GM08714 (cell line): ENCODE measurements at regions not wholly inside any gene's neighbourhood (a gene's known extent, or its start where the extent isn't known, plus 50 kb on each side); places are given as distances from the start of the nearest gene placed in this dataset.

Source experiments
- H3K4me3 ChIP-seq: fragments of 200-500 bp; sonication (Bioruptor generic); 2 replicates; pipeline ENCODE4 v1.5.1; 2014; ENCODE audit warnings: mild to moderate bottlenecking, low read length, inconsistent platforms
- ZNF274 ChIP-seq: IDR thresholded peaks from 2 replicates; pipeline ENCODE4 v1.6.1; 2012; ENCODE audit warnings: mild to moderate bottlenecking, low read depth, low read length

DNA sequence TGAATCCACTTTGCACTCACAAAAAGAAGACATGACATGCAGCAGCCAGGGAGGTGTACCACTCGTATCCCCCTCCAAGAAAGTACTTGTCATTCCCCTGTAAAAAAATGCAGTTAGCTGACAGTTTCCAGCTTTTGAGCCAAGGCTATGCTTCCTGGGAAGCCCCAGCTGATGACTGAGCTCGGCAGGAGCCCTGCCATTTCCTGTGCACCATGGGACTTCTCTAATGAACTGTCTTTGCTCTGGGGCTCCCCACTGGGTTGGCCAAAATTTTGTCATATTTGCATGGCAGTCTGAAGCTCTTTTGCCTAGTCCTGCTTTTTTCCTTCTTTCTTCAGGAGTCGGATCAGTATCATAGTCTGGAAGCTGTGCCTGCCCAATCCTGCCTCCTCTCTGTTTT, 104.5 kb upstream of the MAOA start:
- H3K4me3 ChIP-seq = no peak overlapping the region
- TF ChIP-seq ZNF274 = no peak

DNA sequence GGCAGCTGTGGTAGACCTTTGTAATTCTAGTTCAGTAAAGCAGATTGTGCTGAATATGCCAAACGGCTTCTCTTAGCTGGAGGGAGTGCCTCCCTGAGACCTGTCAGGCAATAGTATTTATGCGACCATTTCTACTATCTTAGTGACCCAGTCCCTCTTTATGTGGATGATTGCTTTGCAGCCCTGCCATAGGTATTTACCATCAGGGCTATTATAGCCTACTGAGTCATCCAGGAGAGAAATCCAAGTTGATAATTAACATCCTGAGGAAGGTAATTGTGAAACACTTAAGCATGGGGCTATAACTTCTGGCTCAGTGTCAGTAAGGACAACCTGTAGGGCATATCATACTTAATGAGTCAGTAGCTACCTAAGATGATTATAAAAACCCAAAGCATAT, 103.9 kb upstream of the MAOA start:
- H3K4me3 ChIP-seq = no peak overlapping the region
- TF ChIP-seq ZNF274 = no peak

DNA sequence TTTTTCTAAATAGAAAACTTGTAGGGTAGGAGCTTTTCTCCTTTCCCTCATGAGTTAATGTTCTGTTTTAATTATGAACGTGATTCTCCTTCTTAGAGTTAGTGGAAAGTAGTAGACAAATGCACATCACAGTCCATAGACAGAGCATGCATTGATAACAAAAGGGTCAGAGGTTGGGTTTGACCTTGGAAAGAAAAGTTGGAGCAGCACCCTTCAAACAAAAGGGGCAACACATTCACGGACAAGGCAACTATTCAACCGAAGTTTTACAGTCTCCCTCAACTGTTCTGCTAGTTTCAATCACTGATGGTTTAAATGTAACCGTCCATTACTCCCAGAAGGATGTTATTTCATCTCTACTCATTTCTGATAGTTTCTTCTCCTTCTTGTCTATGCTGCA, 103.4 kb upstream of the MAOA start:
- no peak for TF ChIP-seq ZNF274
- H3K4me3 ChIP-seq = no peak overlapping the region

DNA sequence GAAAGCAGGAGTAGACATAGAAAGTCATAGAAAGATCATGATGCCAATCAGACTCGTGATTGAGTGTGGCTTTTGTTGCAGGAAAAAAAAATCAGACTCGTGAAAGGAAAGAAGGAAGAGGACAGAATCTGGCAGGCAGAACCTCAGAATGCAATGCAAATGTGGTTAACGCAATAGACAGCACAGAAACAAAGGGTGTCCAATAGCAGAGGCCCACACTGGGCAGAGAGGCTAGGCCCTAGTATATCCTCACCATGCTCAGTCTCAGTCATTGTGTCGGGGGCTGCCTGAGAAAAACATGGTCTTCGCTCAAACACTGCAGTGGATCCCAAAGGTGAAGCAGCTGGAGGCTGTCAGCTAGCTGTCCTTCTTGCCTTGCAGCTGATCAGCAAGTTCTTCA, 102.8 kb upstream of the MAOA start:
- no peak overlapping the region for H3K4me3 ChIP-seq
- TF ChIP-seq ZNF274 = no peak

DNA sequence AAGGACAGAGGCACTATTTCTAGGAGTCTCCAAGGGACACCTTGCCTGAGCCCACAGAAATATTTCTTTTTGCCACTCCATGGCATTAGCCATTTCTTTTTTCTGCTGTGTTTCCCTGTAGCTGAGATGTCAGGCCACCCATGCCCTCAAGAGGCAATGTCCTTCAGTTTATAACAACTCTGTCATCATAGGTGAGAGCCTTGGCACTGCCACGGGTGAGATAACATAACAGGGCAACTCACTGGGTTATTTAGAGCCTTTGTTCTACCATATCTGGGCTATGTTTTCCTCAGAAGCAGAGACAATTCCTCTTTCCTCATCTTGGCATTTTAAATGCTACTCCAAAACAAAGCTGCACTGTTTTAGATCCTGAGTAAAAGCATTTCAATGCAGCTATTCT, 99.9 kb upstream of the MAOA start:
- TF ChIP-seq ZNF274 = no peak

DNA sequence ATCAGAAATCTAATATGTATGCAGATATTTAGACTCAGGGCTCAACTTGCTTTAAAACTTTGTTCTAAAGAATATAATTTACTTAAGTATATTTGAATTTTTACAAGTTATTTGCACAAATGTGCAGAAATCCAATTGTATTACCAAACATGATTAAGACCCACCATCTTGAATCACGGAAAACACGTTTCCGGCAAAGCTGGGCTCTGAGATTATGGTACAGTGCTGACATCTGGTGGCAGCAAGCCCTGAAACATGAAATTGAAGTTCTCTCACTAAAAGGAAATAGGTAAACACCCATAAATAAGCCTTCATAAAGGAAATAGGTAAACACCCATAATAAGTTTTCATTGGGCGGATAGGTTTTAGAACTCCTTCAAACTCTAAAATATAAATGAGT, 98.3 kb upstream of the MAOA start:
- TF ChIP-seq ZNF274 = no peak
- H3K4me3 ChIP-seq = no peak overlapping the region

More for the DNA sequence above, 99.9 kb upstream of the MAOA start:
- H3K4me3 ChIP-seq = no peak overlapping the region

DNA sequence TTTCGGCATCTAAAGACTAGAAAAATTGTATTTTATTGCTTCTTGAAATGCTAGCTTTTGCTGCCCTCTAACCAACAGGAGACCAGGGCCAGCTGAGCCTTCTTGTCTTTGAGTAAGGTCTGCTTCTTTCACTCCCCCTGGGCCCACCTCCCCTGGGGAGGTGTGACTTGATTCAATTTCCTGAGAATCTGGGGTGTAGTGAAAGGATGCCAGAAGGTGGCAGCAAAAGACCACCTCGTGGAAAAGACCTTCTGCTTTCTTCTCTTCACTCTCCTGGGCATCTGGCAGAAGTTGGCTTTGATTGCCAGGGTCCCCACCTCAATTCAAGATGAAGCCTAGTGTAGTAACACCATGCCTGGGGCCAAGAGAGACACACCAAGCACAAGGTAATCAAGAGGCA, 96.5 kb upstream of the MAOA start:
- no peak for TF ChIP-seq ZNF274
- no peak overlapping the region for H3K4me3 ChIP-seq

DNA sequence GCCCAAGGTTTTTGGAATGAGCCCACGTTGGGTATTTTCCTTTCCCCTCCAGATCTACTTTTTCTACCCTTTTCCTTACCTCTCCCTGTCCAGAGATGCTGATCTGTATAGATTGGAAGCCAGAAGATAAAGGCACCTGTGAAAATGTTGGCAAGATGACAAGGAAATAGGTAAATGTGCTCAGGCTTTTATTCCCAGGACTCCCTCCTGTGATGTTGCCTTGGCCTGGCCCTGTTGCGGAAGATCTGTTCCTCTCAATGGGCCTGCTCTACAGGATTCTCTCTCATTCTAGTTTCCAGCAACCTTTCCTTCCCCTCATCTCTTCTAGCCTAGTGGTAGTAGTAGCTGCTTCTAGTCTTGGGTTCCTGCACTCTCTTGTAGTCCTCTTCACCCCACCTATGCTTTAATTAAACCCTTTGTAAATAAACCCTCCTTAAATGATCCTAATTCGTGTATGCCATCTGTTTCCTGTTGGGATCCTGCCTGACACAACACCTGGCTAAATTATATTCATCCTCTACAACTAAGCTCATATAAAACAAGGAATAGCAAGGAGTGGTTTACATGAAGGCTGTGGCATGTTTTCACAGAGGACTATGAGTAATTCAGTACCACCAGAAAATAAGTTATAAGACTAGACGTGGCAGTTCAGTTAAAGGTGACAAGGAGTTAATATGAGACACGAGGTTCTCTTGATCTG, 95.7 kb upstream of the MAOA start:
- H3K4me3 ChIP-seq = no peak overlapping the region
- no peak for TF ChIP-seq ZNF274

DNA sequence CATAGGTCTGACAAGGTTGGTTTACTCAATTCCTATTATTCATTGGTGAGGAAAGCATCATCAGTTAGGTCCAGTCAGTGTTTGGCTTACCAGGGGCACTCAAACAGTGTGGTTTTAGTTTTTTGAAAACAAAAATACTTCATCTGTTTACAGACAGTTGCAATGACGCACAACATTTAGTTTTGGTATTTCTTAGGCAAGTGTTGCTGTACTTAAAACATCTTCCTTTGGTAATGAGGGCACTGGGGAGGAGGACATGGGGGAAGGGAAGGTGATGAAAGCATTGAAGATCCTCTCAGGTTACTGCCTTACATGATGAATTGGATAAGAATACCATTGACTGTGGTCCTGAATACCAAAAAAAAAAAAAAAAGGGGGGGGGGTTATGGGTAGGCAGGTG, 93.7 kb upstream of the MAOA start:
- TF ChIP-seq ZNF274 = no peak
- no peak overlapping the region for H3K4me3 ChIP-seq

DNA sequence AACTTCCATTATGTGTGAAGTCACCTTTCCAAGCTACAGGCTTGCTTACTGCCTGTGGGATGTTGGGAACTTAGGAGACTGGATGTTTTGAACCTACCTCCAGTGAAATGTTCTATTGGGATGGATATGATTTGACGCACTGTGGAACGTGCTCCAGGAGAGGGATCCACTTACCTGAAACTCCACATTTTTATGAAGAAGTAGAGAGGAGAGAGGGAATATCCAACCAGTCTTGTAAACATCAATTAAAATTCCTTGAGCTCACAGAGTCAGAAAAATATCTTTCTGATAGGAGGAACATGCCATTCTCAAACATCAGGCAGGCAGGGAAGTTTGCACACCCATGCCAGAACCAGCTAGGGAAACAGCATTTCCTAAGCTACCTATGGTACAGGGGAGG, 91.1 kb upstream of the MAOA start:
- no peak overlapping the region for H3K4me3 ChIP-seq
- TF ChIP-seq ZNF274 = no peak

DNA sequence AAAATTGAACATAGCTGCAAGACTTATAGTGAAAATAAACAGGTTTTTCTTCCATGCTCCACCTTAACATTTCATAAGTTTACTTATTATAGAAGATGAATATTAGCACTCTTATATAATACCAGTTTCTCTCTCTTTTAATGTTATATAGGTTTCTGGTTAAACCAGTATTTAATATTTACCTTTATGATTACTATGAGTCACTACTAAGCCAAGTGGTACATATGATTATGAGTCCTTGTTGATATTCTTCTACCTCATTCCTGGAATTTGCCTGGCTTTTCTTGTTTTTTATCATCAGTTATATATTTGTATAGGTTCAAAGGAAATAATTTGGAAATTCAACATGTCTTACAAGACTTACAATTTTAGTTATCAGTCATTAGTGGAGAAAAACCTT, 89.9 kb upstream of the MAOA start:
- no peak overlapping the region for H3K4me3 ChIP-seq

DNA sequence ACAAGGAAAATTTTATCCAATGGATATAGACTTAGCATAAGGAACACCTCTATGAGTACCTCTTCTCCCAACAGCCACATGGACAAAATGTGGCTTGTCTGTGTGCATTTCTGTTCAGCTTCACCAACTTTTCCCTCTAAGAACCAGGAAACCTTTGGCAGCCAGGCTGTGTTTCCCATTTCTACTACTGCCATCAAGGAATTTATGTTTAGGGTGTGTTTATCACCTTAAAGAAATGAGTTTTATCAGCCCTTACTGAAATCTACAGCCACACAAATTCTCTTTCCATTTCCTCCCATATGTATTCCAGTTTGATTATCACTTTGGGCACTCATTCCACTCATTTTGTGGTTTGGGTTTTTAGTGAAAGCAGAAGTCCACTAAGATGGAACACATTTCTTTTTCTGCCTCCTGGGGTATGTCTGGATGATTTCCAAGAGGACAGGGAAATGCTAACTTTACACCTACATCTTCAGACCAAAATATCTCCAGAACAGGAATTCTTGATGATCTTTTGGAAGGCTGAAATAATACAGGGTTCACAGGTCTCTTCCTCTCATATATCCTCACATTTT, 82.6 kb upstream of the MAOA start:
- TF ChIP-seq ZNF274 = no peak
- no peak overlapping the region for H3K4me3 ChIP-seq

More for the DNA sequence above, 89.9 kb upstream of the MAOA start:
- TF ChIP-seq ZNF274 = no peak

DNA sequence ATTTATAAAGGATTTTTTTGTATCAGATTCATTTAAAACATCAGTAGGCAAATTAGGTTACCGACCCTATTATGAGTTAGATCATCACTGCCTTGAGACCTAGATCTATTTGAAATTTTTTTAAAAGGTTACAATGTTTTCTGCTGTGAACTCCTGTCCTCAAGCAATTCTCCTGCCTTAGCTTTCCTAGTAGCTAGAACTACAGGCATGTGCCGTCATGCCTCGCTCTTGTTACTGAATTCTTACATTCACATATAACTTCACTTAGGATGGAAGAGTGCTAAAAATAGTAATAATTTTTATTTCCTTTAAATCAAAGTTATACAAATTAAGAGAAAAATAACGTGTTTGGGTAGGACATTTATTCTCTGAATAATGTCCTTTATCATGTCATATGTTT, 75.5 kb upstream of the MAOA start:
- H3K4me3 ChIP-seq = no peak overlapping the region
- TF ChIP-seq ZNF274 = no peak

DNA sequence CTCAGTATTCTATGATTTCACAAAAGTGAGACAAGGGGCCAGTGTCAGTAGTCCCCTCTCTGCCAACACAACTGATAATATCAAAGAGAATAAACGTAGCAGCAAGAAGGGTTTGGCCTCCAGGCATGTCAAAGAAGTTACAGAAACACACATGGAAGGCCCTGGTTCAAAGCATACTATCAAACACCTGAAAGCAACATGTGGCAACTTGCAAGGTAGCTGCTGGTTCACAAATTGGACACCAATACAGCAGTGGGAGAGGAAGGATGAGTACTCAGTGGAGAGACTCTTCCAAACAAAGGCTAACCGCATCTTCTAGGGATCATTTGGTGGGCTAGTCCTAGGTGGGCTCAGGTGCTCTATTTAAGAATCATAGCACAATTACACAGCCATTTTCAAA, 74.9 kb upstream of the MAOA start:
- H3K4me3 ChIP-seq = no peak overlapping the region

DNA sequence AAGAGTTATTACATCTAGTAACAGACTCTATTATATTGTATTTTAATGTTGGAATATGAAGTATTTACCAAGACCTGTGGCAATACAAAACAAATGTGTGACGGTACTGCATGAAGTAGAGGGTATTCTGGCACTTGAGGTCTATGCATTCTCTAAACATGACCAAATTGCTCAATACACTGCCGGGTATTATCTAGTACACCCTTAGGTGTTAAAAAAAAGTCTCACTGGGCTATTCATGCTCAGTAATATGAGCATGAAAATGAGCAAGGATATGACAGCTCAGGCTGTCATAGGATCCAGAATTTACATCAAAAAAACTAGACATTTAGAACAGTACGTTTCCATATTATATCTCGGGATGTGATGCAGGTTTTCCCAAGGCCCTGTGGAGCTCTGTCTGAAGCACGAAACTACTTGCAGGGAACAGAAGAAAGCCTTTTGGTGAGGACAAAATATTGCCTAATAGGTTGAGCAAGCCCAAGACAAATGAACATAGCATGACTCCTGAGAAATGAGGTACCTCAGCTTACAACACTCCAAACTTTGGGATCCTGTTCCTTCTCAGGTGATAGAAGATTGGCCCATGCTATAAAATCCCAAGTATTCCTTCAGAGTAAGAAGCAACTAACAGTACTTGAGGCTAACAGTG, 74.1 kb upstream of the MAOA start:
- no peak overlapping the region for H3K4me3 ChIP-seq
- no peak for TF ChIP-seq ZNF274

More for the DNA sequence above, 74.9 kb upstream of the MAOA start:
- TF ChIP-seq ZNF274 = no peak
